ENCODE measurements at regions not wholly inside any gene's neighbourhood (a gene's known extent, or its start where the extent isn't known, plus 50 kb on each side); places are given as distances from the start of the nearest gene placed in this dataset.

DNA sequence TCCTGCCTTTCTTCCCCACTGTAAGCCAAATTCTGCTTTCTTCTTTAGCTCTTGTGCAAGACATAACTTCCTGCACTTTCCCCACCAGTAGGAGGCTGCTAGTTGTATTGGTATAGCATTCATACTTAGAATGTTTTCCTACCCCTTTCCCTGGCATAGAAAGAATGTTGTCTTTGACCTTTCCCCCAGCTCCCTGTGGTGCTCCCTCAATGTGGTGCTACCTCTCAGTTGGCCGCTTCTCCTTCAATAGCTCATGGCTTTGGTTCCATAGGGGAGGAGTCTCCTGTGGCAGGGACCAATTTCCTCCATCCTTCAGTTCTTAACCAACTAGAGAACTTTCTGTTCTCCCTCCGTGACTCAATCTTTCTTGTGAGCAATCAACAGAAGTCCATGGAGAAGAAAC, 67.5 kb upstream of the AKAP13 start:
- no peak for DNase-seq

DNA sequence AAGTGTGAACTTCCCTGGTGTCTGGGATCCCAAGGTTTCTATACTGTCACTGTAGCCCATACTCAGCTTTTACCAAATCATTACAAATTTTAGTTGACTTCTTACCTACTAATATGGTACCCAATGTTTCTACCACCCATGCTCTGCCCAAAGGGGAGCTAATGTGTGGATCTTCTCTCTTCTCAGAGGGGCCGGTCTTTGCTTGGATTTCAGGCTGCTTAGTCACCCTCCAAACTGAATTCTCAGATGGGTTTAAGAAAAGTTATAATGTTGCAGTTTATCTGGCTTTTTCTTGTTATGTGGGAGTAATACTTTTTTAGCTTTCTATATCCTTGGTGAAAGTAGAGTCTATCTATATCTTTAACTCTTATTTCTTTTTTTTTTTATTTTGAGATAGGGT, 67.1 kb upstream of the AKAP13 start:
- DNase-seq: no peak

DNA sequence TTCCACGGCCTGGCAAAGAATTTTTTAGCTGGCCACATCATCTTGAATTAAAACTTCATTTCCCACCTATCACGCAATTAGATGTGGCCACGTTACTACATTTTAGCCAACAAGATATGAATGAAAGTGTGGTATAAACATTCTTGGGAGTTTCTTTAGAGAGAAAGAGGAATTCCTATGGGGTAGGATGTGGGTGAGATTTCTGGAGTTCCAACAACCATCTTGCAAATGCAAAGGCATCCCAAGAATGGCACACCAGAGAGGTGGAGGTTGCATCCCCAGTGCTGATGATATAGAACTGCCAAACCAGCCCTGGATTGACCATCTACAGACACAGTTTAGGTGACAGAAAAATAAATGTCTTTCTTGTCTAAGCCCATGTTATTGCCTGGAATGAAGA, 66.3 kb upstream of the AKAP13 start:
- DNase-seq: no peak

DNA sequence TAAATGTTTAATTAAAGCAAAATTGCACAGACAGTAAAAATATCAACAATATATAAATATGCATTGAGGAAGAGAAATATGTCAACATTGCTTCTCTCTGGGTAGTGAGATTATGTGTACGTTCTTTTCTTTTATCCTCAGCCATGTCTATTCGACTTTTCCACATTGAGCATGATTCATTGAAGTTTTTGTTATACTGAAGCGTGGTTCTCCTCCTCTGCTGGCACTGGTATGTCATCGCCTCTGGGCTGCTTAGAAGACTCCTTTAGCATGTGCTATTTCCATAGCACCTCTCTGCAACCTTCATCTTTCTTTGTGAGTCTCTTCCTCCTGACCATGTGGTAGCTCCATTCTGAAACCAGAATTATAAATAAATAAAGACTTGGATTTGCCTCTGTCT, 65.8 kb upstream of the AKAP13 start:
- DNase-seq: no peak

DNA sequence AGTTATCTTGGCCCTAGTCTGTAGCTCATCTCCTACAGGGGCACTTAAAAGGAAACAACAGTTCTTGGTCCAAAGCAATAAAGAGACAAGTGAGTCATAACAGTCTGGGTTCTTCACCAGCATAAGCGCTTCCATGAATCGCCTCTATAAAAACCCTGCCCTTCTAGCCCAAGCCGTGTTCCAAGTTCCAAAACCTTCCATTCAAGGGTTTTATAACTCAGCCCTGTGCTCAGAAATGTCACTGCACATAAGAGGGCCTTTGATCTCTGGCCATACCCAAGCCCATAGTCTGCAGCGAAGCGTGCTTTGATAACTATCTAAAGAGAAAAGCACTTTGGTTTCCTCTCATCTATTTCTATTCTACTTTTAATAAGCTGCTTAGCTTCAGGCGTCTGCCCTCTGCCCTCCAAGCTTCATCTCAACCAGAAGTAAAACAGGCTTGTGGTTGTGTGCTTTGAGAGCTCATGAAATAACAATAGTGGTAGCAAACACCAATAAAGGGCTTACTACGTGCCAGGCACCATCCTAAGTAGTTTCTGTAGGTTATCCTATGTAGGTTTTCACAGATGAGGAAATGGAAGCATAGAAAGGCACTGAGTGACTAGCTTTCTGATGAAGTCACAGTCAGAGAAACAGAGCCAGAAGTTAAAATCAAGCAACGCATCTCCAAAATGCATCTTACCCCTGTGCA, 64.0 kb upstream of the AKAP13 start:
- DNase-seq: no peak

DNA sequence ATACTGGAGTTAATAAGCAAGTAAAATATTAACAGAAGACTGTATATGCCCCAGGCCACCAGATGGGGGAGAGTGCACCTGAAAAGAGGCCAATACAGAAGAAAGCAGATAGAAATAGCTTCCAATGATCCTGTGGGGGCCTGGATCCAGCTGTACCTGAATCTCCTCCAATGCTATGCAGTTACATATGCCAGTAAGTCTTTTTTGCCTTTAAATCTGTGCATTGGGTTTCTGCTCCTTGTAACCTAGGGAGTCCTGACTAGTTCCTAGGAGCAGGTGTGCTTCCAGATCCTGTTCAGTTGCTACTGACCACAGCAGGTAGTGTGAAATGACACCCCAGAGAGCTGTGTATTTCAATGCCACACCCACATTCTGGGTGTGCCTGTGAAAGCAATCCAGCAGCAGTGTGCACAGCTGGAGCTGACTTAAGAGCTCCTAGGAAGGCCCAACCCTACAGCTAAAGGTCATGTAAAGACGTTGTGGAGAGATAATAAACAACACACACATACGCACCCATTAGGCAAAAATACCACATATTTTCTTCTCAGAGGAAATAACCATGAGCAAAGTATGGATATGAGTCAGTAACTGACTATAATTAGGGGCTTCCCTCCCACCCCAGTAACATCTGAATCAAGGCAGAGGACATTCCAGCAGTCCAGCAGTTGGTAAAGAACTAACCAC, 62.2 kb upstream of the AKAP13 start:
- DNase-seq: no peak

DNA sequence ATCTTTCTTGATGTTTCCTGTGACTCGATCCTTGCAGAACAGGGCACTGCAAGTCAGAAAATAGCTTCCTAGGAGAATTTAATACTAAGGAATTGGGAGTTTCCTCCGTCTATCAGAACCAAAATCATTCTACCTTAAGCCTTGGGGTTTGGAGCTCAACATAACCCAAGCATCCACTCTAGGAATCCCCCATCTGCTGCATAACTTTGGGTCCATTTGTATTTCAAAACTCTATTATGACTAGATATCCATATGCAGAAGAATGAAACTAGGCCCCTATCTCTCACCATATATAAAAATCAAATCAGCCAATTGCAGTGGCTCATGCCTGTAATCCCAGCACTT, 61.7 kb upstream of the AKAP13 start:
- no peak for DNase-seq

DNA sequence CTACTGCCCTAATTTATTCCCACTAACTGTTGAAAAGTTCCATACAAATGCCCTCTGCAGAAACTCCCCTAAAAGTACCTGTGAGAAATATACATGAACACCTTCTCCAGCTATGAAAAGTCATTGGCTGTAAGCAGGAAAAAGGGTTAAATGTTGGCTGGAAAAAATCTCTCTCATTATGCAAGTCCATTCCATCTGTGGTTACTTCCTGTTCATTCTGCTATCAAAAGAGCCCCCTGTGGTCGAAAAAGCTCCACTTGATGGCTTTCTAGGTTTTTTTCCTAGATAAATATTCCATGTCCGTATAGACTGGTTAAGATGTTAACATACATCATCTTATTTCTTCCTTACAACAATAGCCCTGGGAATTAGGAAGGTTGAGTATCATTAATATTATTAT, 56.2 kb upstream of the AKAP13 start:
- DNase-seq: no peak

DNA sequence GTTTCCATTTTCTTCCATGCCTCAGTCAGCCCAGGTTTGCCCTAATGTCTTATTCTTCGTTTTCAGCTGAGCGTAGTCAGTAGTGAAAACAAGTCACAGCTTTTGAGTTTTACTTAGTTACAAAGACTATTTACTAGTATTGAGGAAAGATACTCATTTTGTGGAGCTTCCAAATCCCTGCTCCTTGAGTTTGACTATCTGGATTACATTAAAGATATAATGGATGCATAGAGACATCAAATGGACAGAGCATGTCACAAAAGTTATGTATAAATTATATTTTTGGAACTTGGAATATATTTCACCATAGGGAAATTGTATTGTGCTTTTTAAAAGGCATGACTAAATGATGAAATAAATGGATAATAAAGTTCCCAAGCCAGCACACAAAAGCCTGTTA, 54.6 kb upstream of the AKAP13 start:
- no peak for DNase-seq

DNA sequence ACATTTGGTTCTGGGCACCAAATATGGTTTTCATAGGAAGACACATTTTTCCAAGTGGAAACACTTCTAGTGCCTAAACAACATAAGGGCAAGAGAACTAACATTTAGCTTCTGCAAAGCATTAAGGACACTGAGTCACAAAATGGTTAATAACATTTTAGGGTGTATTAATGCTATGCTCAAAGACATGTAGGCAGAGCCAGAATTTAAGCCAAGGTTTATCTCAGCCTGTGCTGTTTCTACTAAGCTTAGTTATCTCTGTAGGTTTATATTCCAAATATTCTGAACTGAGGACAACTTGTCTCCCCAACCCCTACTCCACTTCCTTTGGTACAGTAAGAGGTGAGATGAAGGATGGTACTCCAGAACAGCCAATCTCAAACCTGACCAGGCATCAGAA, 54.1 kb upstream of the AKAP13 start:
- DNase-seq: no peak

DNA sequence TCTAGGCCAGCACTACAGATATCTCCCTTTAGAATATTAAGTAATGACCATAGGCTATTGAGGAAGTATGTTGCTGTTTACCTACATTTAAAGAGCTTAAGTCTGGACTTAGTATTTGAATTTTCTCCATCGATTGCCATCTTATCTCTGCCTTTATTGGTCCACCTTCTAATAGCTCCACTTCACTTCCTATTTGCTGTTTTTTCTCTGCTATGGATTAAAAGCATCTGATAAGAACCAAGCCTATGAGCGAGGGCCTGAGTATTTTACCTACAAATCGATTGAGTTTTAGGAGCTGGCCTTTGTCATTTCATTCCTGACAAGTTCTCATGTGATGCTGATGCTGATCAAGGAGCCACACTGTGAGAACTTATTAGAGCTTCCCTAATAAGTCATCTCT, 52.6 kb upstream of the AKAP13 start:
- DNase-seq: no peak

DNA sequence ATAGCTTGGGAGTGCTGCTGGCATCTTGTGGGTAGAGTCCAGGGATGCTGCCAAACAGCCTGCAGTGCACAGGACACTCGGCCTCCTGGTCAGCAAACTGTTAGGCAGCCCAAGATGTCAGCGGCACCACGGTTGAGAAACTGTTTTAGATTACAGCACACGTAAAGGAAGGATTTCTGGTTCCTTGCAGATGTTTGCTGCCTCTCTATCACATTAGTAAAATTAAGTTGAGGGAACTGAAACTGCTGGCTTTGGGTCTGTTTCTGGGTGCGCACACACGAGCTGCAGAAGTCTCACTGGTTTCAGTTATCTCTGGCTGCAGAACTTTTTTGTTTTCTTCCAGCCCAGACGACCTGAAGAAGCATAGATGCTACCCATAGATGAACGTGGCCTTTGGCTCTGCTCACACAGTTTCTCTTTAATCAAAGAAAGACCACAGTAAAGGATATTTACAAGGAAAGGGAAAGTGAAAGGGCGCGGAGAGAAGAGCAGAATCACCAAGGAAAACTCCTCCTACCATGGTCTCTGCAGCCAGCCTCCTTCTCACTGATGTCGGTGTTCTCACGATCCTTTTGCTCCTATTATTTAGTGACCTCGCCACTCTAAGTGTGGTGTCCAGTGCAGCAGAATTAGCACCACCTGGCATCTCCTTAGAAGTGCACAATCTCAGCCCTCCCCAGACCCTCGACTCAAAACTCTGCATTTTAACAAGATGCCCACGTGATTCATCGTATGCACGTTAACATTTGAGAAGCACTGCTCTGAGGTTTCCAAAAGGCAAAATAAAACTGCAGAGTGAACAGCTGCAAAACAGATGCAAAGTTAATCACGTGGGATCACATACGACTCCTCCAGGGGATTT, 50.6 kb upstream of the AKAP13 start:
- no peak for DNase-seq

Data from NCI-H2029 treated with DMSO at 0.1 percent for 48 hours (cell line).